Embryonic facial prominence (tissue), 1 donor: ENCODE measurements at regions not wholly inside any gene's neighbourhood (a gene's known extent, or its start where the extent isn't known, plus 50 kb on each side); places are given as distances from the start of the nearest gene placed in this dataset.
"Not testable (repeated sequence)": the region's sequence is repeated elsewhere in the genome, so short reads cannot be mapped to it uniquely, and the experiment has no call there.

Experiments used
- DNase-seq: peaks from one replicate; pipeline ENCODE4 v3.0.0-alpha.2; 2016; ENCODE audit errors: extremely low spot score

DNA sequence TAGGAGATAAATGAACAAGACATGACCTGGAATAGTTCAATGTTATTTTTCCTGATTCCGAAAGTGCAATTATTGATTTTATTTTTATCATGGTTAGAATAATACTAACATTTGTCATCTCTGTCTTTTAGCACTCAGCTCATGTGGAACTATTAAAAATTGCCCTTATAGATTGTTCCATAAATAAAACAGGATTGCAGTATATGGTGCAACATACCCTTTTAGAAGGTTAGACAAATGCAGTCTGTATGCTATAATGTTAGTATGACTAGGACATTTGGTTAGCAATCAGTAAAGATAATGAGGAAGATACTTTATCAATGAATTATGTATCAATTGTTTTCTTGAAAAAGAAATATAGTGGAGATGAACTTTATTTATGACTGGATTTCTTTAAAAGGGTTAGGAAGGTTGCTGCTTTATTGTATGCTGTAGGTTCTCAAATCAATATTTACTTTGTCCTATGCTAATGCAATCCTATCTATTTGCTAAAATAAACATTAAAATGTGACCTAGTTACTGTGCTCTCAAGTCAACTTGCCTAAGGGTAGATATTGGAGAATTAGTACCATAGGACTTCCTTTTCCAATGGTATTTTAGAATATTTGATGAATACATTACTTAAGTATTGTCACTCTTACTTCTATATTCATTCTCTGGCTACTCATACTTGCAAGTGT is 348.9 kb upstream of the ISL1 start:
- DNase-seq: no peak

DNA sequence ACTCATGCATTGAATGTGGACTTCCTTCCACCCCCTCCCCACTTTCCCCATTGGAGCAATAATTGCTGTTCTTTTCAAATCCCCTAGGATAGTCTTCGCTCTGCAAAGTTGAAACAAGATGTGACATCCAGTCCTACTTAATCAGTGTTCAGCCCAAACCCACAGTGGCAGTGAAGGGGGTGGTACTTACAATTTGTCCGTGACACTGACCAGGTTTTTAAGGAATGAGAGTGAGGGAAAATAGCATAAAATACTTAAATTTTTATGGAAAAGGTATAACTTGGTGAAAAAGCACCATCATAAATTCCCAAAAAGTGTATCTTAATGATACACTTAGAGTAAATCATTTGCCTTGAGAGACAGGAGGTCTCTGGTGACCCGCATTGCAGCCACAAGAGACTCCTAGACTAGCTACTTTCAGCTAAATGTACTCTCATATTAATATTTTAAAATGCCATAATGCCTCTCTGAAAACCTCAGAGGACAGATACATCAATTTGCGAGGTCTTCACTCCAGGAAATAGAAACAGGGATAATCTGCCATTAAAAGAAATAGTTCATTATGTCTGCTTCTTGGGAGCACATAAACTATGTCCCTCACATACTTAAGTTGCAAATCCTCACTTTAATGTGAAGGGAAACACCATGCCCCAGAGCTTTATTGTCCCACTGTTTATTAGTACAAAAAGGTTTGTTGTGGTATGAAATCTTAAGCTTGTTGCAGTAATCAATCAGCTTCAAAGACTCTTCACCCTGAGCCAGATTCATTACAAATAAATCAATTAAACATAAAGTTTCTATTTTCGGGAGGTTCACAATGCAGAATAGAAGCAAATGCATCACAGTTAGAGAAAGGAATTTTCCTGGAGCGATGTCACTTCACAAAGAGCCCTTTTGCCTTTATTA is 343.6 kb upstream of the ISL1 start:
- no peak for DNase-seq

DNA sequence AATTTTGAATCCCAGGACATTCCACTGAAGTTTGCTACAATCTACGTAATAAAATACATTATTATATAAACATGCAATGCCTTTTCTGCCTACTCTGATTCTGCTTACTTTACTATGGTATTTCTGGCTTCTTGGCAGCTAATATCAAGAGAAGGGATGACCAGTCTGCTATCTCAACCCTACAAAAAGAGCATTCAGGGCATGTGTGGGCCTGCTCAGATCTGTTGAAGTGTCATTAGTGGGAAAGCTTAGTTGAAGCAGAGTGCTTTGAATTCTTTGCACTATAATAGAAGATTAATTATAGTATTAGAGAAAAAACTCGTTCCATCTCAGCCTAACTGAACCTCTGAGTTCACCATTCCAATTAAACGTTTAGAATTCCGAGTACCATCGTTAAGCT is 339.5 kb upstream of the ISL1 start:
- no peak for DNase-seq

DNA sequence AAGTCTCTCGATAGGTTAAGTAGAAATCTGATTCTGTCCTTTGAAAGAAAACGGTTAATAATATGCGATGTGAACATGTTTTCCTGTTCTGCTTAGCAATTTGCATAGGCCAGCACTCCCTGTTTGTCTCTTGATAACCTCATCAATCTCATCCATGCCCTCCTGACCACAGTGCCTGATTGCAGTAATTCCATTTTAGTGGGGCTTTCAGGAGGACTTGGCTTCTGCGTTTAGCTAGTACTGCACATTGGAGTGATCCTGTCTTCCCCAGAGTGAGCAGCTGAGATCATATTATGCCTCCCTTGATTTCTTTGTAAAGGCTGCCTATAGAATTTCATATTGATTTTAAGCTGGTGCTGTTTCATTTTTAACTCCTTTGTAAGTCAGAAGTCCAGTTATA is 335.9 kb upstream of the ISL1 start:
- no peak for DNase-seq

DNA sequence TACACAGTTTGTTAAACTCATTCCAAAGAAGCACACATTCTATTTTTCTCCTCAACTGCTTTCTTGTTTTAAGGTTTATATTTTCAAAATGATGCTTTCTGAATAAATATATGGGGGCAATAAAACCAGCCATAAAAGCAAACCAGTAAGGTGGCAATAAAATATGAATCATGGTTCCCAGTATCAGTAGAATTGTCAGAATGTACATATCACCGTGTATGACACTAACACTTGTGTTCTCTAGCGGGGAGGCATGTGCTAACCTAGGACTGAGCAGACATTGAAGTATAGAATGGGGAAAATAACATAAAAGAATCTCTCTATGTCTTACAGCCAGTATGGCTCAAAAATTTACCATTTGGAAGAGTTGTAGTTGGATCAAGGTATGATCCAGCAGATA is 329.9 kb upstream of the ISL1 start:
- no peak for DNase-seq

DNA sequence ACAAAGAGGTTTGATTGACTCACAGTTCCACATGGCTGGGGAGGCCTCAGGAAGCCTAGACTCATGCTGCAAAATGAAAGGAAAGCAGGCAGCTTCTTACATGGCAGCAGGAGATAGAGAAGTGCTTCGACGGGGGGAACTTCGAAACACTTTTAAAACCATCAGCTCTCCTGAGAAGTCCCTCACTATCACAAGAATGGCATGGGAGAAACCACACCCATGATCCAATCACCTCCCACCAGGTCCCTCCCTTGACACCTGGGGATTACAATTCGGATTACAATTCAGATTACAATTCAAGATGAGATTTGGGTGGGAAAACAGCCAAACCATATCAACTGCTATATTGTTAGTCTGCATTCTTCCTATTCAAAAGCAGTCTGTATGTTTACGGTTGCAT is 322.3 kb upstream of the ISL1 start:
- DNase-seq: no peak

DNA sequence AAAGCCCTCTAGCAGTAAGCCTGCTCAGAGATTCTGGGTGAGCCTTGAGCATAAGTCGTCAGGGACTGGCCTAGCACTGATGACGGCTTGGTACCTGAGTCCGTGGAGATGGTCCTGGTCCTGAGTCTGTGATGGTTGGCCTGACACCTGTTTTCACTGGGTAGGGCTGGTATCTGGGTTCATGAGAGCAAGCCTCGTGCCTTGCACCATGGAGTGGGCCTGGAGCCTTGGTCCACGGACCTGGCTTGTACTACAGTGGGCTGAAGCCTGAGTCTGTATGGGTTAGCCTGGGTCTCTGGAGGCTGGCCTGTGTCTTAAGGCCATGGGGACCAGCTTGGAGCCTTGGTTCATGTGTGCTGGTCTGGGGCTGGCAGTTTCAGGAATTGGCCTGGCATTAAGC is 310.3 kb upstream of the ISL1 start:
- no peak for DNase-seq

DNA sequence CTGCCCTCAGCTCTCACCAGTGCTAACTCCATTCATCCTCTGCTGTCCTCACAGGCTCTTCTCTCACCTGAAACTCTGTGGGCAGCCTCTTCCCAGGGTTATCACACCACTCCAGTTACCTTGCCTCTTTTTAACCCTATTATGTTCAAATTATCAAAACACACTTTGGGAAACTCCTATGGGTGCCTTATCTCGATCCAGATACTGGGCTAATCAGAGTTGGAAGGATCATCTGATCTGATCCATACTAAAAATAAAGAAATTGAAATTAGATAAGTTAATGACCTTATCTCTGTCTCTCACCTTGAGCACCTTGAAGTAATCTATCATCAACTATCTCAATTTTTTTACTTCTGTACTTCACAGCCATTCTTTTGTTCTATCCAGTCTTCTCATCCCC is 300.5 kb upstream of the ISL1 start:
- DNase-seq: no peak

DNA sequence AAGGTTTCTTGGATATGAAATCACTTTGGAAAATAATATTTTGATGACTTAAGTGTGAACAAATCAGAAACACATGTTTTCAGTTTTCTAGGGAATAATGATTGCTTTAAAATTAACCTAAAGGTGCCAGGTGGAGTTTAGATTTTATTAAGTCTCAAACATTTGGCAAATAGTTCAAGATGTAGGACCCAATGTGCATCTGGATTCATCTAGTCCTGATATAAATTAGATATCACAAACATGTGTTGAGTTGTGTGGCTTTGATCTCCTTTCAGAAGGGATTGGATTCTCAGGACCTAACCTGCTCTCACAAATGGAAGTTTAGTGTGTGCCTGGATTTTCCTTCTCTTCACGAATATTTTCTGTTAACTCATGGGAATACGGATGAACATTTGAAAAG is 291.4 kb upstream of the ISL1 start:
- DNase-seq: no peak

DNA sequence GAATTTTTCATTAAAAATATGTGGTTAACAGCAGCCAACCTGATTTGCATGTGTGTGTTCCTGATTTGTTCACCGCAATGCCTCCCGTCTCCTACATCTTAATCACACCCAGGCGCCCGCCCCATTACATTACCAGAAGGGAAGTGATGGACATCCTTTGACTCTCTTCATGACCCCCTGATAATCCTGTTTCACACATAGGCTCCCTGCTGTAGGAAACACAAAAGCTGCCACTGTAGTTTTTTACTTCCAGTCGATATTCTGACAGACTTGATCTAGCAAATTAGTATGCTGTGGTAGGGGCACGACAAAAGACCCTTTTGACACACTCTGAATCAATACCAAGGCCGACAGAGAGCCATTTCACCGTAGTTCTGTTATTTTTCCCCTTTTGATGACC is 287.8 kb upstream of the ISL1 start:
- no peak for DNase-seq

DNA sequence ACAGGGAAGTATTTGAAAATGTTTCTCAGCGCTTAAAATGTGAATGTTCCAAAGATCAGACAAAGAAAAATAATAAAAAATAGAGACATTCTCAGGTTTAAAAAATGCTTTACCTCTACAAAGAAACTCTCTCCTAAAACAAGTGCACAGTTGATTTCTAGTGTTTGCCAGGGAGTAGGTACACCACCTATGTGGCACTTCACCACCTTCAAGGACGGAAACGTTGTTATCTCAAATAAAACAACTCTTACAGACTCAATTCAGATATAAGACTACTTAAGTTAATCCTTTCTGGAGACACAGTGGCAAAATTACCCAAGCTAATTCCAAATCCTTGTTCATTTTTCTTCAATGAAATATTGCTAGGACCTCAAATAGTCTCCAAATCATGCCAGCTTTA is 286.4 kb upstream of the ISL1 start:
- no peak for DNase-seq

DNA sequence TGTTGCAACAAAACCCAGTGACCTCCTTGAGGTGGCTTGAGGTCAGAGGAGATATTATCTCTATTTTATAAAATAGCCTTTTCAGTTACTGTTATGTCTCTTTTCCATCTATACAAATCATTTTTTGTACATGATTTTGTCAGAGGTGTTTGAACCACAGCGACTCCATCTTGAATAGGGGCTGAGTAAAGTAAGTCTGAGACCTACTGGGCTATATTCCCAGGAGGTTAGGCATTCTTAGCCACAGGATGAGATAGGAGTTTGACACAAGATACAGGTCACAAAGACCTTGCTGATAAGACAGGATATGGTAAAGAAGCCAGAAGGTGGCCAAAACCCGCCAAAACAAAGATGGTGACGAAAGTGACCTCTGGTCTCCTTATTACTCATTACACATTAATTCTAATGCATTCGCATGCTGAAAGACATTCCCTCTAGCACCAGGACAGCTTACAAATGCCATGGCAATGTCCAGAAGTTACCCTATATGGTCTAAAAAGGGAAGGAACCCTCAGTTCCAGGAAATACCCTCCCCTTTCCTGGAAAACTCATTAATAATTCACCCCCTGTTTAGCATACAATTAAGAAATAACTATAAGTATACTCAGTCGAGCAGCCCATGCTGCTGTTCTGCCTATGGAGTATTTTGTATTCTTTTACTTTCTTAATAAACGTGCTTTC is 283.9 kb upstream of the ISL1 start:
- no peak for DNase-seq

DNA sequence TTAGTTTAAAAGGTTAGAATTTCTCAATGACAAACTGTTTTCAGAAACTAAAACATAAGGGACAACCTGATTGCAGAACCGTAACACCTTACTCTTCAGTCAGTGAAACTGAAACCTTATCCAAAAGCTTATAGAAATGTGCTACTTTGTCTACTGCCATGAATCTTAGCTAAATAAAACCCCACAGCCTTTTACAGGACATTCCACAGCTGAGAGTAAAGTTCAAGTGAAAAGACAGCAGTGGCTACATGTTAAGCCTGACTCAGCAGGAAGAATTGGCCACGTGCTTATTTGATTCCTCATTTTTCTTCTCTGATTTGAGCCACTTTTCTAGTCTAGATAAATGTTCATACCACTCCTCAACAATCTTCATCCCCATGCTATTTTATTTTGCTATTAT is 278.7 kb upstream of the ISL1 start:
- DNase-seq: no peak

DNA sequence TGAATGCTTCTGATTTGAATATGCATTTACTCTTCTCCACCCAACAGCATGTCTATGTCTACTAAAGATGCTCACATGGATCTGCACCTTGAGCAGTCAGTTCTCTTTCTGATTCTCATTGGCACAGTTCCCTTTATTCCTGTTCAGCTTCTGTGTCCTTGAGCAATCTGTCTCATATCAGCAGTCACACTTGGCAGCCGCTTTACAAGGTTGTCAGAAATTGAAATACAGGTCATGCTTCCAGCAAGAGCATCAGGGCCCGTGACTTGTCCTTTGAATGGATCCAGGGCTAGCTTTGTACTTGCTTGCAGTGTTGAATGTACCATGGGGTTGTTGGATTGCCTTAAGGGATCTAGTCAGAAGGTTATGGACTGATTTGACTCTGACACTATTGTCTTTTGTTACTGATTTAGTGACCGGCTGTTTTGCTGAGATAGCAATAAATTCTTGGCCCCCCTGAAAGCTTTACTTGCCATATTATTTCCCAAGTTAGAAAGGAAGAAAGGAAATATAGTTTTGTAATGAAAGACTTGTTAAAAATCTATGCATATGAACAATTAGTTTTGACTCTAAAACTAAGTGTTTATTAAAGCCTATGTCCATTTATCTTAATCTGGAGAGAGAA is 273.4 kb upstream of the ISL1 start:
- no peak for DNase-seq

DNA sequence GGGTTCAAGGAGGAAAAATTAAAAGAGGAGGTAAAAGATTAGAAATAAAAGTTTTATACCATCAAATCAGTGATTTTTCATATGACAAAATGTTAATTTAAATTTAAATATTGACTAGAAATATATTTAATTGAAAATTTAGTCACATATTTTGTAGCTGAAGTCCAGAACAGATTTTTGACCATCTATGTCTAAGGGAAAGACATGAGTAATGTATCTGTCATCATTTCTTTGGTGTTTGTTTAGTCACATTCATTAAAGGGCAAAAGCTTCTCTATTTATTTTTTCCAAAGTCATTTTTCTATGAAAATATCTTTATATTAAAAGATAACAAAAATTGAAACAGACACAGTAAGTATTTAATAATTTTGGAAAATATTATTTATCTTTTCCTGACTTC is 252.0 kb upstream of the ISL1 start:
- DNase-seq: no peak

DNA sequence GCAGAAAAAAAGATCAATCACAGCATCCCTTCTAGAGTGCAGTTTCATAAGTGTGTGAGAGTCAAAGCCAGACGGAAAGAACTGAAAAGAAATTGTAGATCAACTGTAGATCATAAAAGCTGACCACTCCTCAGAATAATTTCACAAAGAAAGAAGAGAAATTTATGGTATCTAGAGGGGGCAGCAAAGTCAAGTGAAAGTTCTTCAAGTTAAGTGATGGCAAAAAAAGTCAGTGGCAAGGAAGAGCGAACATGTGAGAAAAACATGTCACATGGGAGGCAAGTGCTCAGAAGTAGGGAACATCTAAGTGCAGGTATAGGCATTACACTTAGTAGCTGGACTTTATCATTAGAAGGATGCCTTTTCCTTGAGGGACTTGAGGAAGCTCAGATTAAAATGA is 245.1 kb upstream of the ISL1 start:
- no peak for DNase-seq

DNA sequence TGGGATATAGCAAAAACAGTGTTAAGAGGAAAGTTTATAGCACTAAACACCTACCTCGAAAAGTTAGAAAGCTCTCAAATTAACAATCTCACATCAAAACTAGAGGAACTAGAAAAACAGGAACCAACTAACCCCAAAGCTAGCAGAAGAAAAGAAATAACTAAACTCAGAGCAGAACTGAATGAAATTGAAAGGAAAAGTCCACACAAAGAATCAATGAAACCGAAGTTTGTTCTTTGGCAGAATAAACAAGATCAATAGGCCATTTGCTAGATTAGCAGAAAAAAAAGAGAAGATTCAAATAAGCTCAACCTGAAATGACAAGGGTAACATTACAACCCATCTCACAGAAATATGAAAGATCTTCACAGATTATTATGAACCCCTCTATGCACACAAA is 234.8 kb upstream of the ISL1 start:
- no peak for DNase-seq

DNA sequence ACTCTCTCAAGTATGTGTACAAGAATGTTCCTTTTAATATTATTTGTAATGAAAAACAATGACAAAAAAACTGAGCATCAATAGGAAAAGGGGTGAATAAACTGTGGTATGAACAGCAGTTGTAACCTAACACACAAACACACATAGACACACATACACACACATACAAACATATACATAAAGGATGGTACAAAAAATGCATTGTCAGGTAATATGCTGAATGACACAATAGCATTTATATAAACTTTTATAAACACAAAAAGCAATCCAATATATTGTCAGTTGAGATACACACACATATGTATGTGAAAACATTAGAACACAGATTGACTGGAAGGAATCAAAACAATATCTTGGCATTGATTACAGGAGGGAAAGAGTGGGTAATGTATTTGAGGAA is 227.0 kb upstream of the ISL1 start:
- no peak for DNase-seq

DNA sequence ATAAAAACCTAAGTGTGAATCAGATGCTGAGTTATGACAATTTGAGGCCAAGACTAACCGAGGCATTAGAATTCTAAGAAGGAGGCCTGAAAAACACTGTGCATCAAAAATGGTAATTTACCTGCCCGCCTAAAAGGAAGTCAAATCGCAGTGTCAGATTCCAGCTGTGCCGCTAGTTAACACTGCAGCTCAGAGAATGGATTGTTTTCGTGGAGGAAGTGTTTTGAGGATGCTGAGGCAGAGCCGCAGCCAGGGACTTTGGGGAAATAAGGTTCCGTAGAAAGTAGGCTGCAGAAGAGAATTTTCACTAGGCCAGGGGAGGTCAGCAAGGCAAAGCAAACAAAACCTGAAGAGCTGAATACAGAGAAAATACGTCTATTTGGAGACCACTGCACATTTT is 226.4 kb upstream of the ISL1 start:
- DNase-seq: no peak

DNA sequence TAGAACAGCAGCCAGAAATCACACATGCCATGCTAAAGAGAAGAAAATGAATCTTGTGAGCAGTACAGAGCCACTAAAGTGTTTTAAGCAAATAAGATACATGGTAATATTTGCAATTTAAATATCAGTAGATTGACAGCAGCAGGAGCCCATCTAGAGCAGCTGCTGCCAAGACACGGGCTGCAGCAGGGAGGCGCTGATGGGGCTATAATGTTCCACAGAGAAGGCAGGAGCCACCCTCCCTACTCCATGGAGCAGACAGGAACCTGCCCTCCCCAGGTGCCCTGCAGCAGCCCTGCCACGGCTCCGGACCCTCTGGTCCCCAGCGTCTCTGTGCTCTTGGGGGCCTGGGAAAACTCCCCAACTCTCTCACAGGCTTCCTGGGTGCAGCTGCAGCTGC is 224.1 kb upstream of the ISL1 start:
- DNase-seq: no peak

DNA sequence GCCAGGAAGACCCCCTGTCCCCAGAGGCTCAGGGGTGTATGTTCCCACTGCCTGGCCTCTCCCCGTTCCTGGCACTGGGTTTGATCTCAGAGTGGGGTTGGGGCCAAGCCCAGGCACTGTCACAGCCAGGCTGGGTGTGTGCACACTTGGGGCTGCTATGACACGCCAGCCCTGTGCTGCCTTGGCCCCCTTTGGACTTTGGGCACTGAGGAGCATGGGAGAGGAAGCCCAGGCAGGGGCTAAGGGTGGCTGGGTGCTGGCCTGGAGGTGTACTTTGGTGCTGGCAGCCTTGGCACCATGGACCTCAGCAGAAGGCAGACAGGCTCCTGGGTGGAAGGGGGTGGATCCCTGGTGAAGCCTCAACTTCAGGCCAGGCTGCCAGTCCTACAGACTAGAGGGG is 223.6 kb upstream of the ISL1 start:
- no peak for DNase-seq

DNA sequence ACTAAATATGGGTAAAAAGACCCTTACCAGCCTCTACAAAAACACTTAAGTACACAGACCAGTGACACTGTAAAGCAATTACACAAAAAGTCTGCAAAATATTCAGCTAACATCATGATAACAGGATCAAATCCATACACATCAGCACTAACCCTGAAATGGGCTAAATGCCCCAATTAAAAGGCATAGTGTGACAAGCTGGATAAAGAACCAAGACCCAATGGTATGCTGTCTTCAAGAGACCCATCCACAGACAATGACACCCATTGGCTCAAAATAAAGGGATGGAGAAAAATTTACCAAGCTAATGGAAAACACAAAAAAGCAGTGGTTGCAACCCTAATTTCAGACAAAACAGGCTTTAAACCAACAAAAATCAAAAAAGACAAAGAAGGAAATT is 221.0 kb upstream of the ISL1 start:
- no peak for DNase-seq

DNA sequence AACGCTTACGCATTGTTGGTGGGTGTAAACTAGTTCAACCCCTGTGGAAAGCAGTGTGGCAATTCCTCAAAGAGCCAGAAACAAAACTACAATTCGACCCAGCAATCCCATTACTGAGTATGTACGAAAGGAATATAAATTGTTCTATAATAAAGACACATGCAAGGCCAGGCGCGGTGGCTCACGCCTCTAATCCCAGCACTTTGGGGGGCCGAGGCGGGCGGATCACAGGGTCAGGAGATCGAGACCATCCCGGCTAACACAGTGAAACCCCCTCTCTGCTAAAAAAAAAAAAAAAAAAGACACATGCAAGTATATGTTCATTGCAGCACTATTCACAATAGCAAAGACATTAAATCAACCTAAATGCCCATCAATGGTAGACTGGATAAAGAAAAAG is 217.6 kb upstream of the ISL1 start:
- not testable (repeated sequence) for DNase-seq
